GM10266 (cell line): ENCODE measurements at regions not wholly inside any gene's neighbourhood (a gene's known extent, or its start where the extent isn't known, plus 50 kb on each side); places are given as distances from the start of the nearest gene placed in this dataset.

Experiments
- DNase-seq: peaks from one replicate; pipeline ENCODE4 v3.0.0; 2012; ENCODE audit errors: extremely low spot score
- CTCF ChIP-seq: IDR thresholded peaks from 2 replicates; pipeline ENCODE4 v1.5.1; 2012; ENCODE audit warnings: mild to moderate bottlenecking, low read depth; ENCODE audit not compliant: control insufficient read depth, insufficient read depth; ENCODE audit errors: missing control alignments

GRCh38 chr1:99565606-99566289 lies 80.2 kb upstream of the PALMD start:
- no peak for DNase-seq
- no peak for TF ChIP-seq CTCF

- no peak for TF ChIP-seq CTCF
- no peak for DNase-seq
These were observed 79.5 kb upstream of the PALMD start for GRCh38 chr1:99566290-99567021.

- TF ChIP-seq CTCF: no peak
- no peak for DNase-seq
These were observed 75.3 kb upstream of the PALMD start for GRCh38 chr1:99570486-99571089.

- TF ChIP-seq CTCF: no peak
- DNase-seq: no peak
These were observed 74.7 kb upstream of the PALMD start for GRCh38 chr1:99571092-99571734.

- DNase-seq: no peak
- TF ChIP-seq CTCF: no peak
These were observed 72.3 kb upstream of the PALMD start for GRCh38 chr1:99573431-99574217.

- no peak for TF ChIP-seq CTCF
- DNase-seq: no peak
These were observed 68.6 kb upstream of the PALMD start for GRCh38 chr1:99577313-99577712.
